WTC11 (cell line): ENCODE measurements at regions not wholly inside any gene's neighbourhood (a gene's known extent, or its start where the extent isn't known, plus 50 kb on each side); places are given as distances from the start of the nearest gene placed in this dataset.

Experiments used
- AFF4 ChIP-seq: sonication (generic); formaldehyde crosslinking; IDR thresholded peaks from 2 replicates; pipeline ENCODE4 v1.8.1; 2023; ENCODE audit warnings: mild to moderate bottlenecking, missing genetic modification reagents, borderline replicate concordance
- CTCF ChIP-seq: fragments of 200-600 bp; IDR thresholded peaks from 2 replicates; pipeline ENCODE4 v1.8.0; 2022; ENCODE audit warnings: antibody characterized with exemption
- E2F4 ChIP-seq: sonication (generic); formaldehyde crosslinking; IDR thresholded peaks from 2 replicates; pipeline ENCODE4 v1.8.1; 2022; ENCODE audit warnings: low read depth, mild to moderate bottlenecking, moderate library complexity, missing genetic modification reagents, borderline replicate concordance
- ELF4 ChIP-seq: sonication (generic); formaldehyde crosslinking; IDR thresholded peaks from 2 replicates; pipeline ENCODE4 v1.8.1; 2022; ENCODE audit warnings: low read depth, mild to moderate bottlenecking, moderate library complexity, missing genetic modification reagents
- FOXP1 ChIP-seq: sonication (generic); formaldehyde crosslinking; IDR thresholded peaks from 2 replicates; pipeline ENCODE4 v1.8.0; 2022; ENCODE audit warnings: missing genetic modification reagents, mild to moderate bottlenecking, moderate library complexity, borderline replicate concordance
- MAX ChIP-seq: sonication (generic); formaldehyde crosslinking; IDR thresholded peaks from 2 replicates; pipeline ENCODE4 v1.8.0; 2022; ENCODE audit warnings: mild to moderate bottlenecking, missing genetic modification reagents
- USF2 ChIP-seq: sonication (generic); formaldehyde crosslinking; IDR thresholded peaks from 2 replicates; pipeline ENCODE4 v1.8.1; 2023; ENCODE audit warnings: mild to moderate bottlenecking, missing genetic modification reagents, moderate library complexity
- TF ChIP-seq, protein P1 (sequence below): sonication (generic); formaldehyde crosslinking; conservative IDR thresholded peaks from 2 replicates; pipeline ENCODE4 v1.8.1; 2022; ENCODE audit warnings: mild to moderate bottlenecking, missing genetic modification reagents
- TF ChIP-seq, protein P2 (sequence below): sonication (generic); formaldehyde crosslinking; IDR thresholded peaks from 2 replicates; pipeline ENCODE4 v1.8.0; 2023; ENCODE audit warnings: missing genetic modification reagents, mild to moderate bottlenecking, borderline replicate concordance
- TF ChIP-seq, protein P3 (sequence below): sonication (generic); formaldehyde crosslinking; IDR thresholded peaks from 2 replicates; pipeline ENCODE4 v1.8.1; 2023; ENCODE audit warnings: mild to moderate bottlenecking, missing genetic modification reagents, moderate library complexity

- TF ChIP-seq CTCF, result no peak
- TF ChIP-seq, protein P1, sequence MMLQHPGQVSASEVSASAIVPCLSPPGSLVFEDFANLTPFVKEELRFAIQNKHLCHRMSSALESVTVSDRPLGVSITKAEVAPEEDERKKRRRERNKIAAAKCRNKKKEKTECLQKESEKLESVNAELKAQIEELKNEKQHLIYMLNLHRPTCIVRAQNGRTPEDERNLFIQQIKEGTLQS (CRISPR knock-in tag), result no peak
- no peak for TF ChIP-seq ELF4 (CRISPR knock-in tag)
- TF ChIP-seq E2F4 (CRISPR knock-in tag), result no peak
- no peak for TF ChIP-seq AFF4 (CRISPR knock-in tag)
- no peak for TF ChIP-seq MAX
- no peak for TF ChIP-seq USF2 (CRISPR knock-in tag)
- no peak for TF ChIP-seq FOXP1 (CRISPR knock-in tag)
- TF ChIP-seq, protein P2, sequence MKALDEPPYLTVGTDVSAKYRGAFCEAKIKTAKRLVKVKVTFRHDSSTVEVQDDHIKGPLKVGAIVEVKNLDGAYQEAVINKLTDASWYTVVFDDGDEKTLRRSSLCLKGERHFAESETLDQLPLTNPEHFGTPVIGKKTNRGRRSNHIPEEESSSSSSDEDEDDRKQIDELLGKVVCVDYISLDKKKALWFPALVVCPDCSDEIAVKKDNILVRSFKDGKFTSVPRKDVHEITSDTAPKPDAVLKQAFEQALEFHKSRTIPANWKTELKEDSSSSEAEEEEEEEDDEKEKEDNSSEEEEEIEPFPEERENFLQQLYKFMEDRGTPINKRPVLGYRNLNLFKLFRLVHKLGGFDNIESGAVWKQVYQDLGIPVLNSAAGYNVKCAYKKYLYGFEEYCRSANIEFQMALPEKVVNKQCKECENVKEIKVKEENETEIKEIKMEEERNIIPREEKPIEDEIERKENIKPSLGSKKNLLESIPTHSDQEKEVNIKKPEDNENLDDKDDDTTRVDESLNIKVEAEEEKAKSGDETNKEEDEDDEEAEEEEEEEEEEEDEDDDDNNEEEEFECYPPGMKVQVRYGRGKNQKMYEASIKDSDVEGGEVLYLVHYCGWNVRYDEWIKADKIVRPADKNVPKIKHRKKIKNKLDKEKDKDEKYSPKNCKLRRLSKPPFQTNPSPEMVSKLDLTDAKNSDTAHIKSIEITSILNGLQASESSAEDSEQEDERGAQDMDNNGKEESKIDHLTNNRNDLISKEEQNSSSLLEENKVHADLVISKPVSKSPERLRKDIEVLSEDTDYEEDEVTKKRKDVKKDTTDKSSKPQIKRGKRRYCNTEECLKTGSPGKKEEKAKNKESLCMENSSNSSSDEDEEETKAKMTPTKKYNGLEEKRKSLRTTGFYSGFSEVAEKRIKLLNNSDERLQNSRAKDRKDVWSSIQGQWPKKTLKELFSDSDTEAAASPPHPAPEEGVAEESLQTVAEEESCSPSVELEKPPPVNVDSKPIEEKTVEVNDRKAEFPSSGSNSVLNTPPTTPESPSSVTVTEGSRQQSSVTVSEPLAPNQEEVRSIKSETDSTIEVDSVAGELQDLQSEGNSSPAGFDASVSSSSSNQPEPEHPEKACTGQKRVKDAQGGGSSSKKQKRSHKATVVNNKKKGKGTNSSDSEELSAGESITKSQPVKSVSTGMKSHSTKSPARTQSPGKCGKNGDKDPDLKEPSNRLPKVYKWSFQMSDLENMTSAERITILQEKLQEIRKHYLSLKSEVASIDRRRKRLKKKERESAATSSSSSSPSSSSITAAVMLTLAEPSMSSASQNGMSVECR (CRISPR knock-in tag), result no peak
- TF ChIP-seq, protein P3, sequence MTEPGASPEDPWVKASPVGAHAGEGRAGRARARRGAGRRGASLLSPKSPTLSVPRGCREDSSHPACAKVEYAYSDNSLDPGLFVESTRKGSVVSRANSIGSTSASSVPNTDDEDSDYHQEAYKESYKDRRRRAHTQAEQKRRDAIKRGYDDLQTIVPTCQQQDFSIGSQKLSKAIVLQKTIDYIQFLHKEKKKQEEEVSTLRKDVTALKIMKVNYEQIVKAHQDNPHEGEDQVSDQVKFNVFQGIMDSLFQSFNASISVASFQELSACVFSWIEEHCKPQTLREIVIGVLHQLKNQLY, result no peak
Observed at GRCh38 chr1:201714542-201715329, 114.2 kb upstream of the IPO9 start.
